ENCODE measurements at regions not wholly inside any gene's neighbourhood (a gene's known extent, or its start where the extent isn't known, plus 50 kb on each side); places are given as distances from the start of the nearest gene placed in this dataset.

DNA sequence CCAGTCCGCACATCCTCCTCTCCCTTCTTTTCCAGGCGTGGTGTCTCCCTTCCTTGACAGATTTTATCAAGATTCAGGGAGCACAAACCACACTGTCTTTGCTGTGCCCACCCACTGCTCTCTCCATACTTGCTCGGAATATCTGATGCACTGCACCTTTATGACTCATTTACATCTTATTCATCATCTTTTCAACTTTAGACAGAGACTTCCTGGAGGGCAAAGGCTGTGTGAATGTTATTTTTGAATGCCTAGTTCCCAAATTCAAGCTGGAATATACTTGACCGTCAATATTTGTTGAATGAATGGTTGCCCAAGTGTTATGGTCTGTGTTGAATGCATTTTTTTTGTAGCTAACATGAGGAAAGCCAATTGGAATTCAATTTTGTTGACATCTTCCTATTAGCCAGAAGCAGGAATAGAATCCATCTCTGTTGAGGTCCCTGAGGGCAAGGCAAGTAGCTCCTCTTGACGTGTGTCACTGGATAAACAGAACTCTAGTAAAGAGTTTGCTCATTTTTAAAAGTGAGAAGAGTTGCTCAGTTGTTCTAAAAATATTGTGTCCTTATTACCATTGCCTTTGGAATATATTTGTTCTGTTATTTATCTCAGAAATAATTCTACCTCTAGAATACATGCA lies 95.0 kb downstream of the KLF6 start:
- no peak for TF ChIP-seq GATA2 (IDR thresholded peaks at IDR 0.05; ENCODE audit: low read depth, low read length)
- TF ChIP-seq GATA3 (IDR thresholded peaks at IDR 0.05; ENCODE audit: low read depth, low read length), result no peak

Measured in SH-SY5Y (cell line).